Aorta (tissue), 5 donors: ENCODE measurements at regions not wholly inside any gene's neighbourhood (a gene's known extent, or its start where the extent isn't known, plus 50 kb on each side); places are given as distances from the start of the nearest gene placed in this dataset.

Source experiments
- ATAC-seq: fragments of 200-7000 bp; cut with Tn5 transposase; one replicate; pipeline ENCODE4 v1.9.1; 2022; ENCODE audit warnings: moderate library complexity; ENCODE audit not compliant: low FRiP score
- DNase-seq, 2 donors: peaks; one replicate each; pipeline ENCODE4 v3.0.0-alpha.2; 2020
- H3K27ac ChIP-seq, 2 donors: one replicate each; pipeline ENCODE4 v1.5.1; 2013; ENCODE audit warnings: low read length in 2 of 2, mild to moderate bottlenecking in 2 of 2, moderate library complexity in 2 of 2, control low read depth in 1 of 2, inconsistent platforms in 1 of 2, low read depth in 1 of 2
- H3K27me3 ChIP-seq, 2 donors: one replicate each; pipeline ENCODE4 v1.6.1; 2013; ENCODE audit warnings: control low read depth in 1 of 2, low read length in 1 of 2, mild to moderate bottlenecking in 1 of 2, moderate library complexity in 1 of 2; ENCODE audit not compliant: insufficient read depth in 2 of 2, control insufficient read depth in 1 of 2
- H3K36me3 ChIP-seq, 2 donors: one replicate each; pipeline ENCODE4 v1.6.1; 2013; ENCODE audit warnings: control low read depth in 1 of 2, low read length in 1 of 2, mild to moderate bottlenecking in 1 of 2; ENCODE audit not compliant: insufficient read depth in 2 of 2, control insufficient read depth in 1 of 2
- H3K4me1 ChIP-seq, 2 donors: one replicate each; pipeline ENCODE4 v1.6.1; 2013; ENCODE audit warnings: low read length in 2 of 2, control low read depth in 1 of 2, mild to moderate bottlenecking in 1 of 2, moderate library complexity in 1 of 2; ENCODE audit not compliant: insufficient read depth in 2 of 2, control insufficient read depth in 1 of 2
- H3K4me3 ChIP-seq, 2 donors: one replicate each; pipeline ENCODE4 v1.5.1; 2013; ENCODE audit warnings: low read length in 2 of 2, control low read depth in 1 of 2, mild to moderate bottlenecking in 1 of 2
- H3K9me3 ChIP-seq: one replicate; pipeline ENCODE4 v1.6.1; 2013; ENCODE audit warnings: mild to moderate bottlenecking, low read length; ENCODE audit not compliant: control insufficient read depth
- WGBS, 2 donors: extraction: QIAGEN DNeasy Blood & Tissue Kit; methylation state at CpG; one replicate each; pipeline ENCODE4 v1.1.7; 2013; 5-methylcytosine and 5-hydroxymethylcytosine counted together
- intact Hi-C, 2 donors: fragments of 100-400 bp; cut with DNase I; formaldehyde crosslinking; loops; one replicate each; pipeline versions ENCODE4 v1.14.2 to v1.15.0; 2022
- donor health status: healthy with polysubstance abuse.
- donor health status: Bipolar disorder and iron deficiency.
- donor health status: DM: no; HTN: no; CAD: no.
- donor health status: DM: no; HTN: no; CAD: no.
- donor health status: DM: yes; HTN: yes; CAD: no.

DNA sequence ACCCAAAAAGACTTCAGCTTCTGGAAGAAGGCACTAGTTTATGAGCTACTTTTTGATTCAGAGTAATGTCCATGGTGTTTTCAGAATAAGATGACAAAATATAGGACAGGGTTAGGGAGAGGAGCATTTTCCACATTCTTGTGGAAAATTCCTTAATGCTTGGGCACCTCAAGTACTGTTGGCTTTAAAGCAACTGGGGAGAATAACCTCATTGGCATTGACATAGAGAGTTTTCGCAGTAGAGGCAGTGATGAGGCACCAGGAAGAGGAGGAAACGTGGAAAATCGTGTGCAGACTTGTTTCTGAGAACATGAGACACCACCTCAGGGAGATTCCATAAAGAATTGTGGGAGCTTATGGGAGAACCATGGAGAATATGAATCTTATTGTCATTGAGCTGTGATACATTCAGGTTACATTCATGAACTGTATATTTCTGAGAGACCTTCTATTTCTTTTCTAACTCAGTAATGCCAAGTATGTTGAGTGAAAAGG, 929.0 kb upstream of the NRXN1 start:
- H3K27me3 ChIP-seq = no peaks in the 10 kb centered on the region
- 89 to 90% methylated on average over 3 of the region's 3 CpGs for WGBS, 2 donors
- H3K9me3 ChIP-seq = no peaks in the 10 kb centered on the region
- intact Hi-C loops = no loop called here
- DNase-seq (no peak), ATAC-seq (no peak)
- no peaks in the 10 kb centered on the region for H3K36me3 ChIP-seq
- no peaks in the 10 kb centered on the region for H3K4me1 ChIP-seq
- no peak overlapping the region for H3K4me3 ChIP-seq
- H3K27ac ChIP-seq = no peak overlapping the region

DNA sequence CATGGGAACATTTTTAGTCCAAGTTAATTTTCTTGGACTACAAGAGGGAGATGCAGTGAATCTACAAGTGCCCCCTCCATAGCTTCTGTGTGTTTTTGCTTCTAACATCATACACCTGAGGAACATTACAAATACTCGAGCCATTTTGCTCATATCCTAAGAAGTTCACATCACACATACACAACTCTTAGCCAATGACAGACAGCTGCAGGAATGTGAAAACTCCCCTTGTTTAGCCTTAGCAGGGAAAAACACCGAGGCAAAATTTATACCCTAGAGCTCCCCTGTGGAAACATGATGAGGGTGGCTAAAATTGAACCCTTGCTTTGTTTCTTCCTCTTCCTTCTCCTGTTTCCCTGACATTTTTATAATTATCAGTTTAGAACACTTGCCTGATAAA, 928.3 kb upstream of the NRXN1 start:
- Histone ChIP-seq H3K9me3 (no peaks in the 10 kb centered on the region), H3K36me3 (no peaks in the 10 kb centered on the region), H3K27ac (no peak overlapping the region), H3K27me3 (no peaks in the 10 kb centered on the region), H3K4me3 (no peak overlapping the region), H3K4me1 (no peaks in the 10 kb centered on the region)
- DNase-seq (no peak), ATAC-seq (no peak)
- WGBS, 2 donors = 73 to 74% methylated on average over 2 of the region's 2 CpGs
- intact Hi-C loops = no loop called here

DNA sequence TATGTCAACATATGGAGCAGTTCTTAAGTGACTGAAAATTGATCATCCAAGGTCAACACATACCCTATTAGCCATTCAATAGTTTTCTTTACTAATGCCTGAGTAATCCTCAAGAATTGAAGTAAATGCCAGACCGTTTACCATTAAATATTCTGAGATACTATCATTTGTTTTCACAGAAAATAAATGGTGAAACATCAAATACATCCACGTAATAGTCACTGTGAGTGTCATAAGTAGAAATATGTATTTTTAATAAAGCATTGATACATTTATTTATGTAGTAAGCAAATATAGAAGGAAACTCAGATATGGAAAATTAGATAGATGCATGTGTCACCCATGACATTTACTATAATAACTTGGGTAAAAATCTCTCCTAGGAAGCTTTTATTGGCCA, 927.8 kb upstream of the NRXN1 start:
- WGBS, 2 donors = 59 to 70% methylated on average over 2 of the region's 2 CpGs
- intact Hi-C loops = no loop called here
- no peak overlapping the region for H3K4me3 ChIP-seq
- no peak overlapping the region for H3K27ac ChIP-seq
- H3K36me3 ChIP-seq = no peaks in the 10 kb centered on the region
- no peaks in the 10 kb centered on the region for H3K9me3 ChIP-seq
- ATAC-seq (no peak), DNase-seq (no peak)
- H3K27me3 ChIP-seq = no peaks in the 10 kb centered on the region
- no peaks in the 10 kb centered on the region for H3K4me1 ChIP-seq

DNA sequence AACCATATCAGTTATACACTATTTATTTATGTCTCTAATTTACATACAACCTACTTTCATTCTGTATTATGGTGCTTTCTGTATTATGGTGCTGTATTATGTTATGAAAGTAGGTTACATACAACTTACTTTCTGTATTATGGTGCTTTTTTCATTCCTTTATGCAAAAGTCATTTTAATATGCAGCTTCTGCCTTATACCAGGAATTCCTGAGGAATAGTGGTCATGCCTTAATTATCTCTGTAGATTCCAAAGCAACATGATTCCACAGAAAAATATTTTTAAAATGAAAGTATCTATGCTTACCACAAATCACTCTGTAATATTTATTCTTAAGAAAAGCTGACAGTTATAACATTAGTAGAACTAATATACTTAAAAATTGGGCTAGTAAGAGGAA, 922.0 kb upstream of the NRXN1 start:
- no peak for DNase-seq
- intact Hi-C loops = no loop called here
- no peak for ATAC-seq
- H3K4me1 ChIP-seq = no peaks in the 10 kb centered on the region
- H3K27ac ChIP-seq = no peak overlapping the region
- H3K4me3 ChIP-seq = no peak overlapping the region
- H3K27me3 ChIP-seq = no peaks in the 10 kb centered on the region
- peaks cover 3% of the 10 kb centered on the region for H3K9me3 ChIP-seq
- H3K36me3 ChIP-seq = no peaks in the 10 kb centered on the region

DNA sequence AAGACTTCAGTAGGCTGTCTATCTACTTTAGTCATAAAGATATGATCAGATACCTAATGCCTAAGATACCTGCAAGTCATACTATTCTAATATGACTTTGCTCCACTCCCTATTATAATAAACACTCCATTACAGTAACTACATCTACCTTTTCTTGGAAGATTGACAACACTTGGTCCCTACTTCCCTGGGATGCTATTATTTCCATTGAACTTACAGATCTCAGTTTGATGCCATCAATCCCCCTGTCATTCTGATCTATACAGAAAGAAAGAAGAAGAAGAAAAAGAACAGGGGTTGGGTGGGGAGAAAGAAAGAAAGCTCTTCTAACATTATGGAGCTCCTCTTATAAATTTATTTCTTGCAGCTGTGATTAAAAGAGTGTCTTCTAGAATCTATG, 889.1 kb upstream of the NRXN1 start:
- intact Hi-C loops = no loop called here
- ATAC-seq = no peak

DNA sequence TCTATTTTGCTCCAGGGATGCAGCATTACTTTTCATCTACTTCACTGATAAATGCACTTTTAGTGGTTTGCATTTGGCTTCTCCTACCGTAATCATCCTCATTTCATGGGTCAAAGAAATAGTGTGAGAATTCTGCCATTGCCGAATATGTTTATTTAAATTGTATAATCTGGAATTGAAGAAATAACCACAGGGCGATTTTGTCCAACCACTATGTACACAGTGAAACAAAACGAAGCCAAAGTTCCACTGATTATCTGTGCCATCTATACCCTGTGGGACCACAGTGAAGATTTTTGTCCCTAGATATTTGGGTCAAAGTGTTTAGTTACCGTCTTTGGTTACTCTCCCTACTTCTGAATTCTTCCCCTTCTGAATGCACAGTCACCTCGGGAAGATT, 888.6 kb upstream of the NRXN1 start:
- Histone ChIP-seq H3K27me3 (no peaks in the 10 kb centered on the region), H3K4me3 (no peak overlapping the region), H3K27ac (no peak overlapping the region), H3K9me3 (no peaks in the 10 kb centered on the region), H3K4me1 (no peaks in the 10 kb centered on the region), H3K36me3 (no peaks in the 10 kb centered on the region)
- WGBS, 2 donors = 84 to 90% methylated on average over 6 of the region's 6 CpGs
- no peak for DNase-seq
- no peak for ATAC-seq
- intact Hi-C loops = no loop called here

More for the DNA sequence above, 889.1 kb upstream of the NRXN1 start:
- Histone ChIP-seq H3K27me3 (no peaks in the 10 kb centered on the region), H3K4me3 (no peak overlapping the region), H3K27ac (no peak overlapping the region), H3K36me3 (no peaks in the 10 kb centered on the region), H3K9me3 (no peaks in the 10 kb centered on the region), H3K4me1 (no peaks in the 10 kb centered on the region)
- DNase-seq = no peak

DNA sequence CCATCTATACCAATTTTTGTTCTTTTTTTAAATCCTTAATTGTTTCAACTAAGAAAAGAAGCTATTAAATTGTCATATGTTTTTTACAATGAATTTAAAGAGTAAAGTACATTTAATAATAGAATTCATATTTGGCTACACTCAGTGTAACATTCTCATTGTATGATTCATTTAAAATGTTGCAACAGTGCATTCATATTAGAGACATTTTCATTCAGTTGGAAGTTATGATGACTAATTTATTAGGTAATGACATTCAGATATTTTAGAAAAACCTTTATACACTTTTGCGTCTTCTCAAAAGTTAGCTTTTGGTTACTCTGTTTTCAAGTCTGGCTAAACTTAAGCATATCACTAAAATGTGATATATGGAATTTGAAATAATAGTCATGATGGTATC, 887.5 kb upstream of the NRXN1 start:
- Histone ChIP-seq H3K4me3 (no peak overlapping the region), H3K4me1 (no peaks in the 10 kb centered on the region), H3K27ac (no peak overlapping the region), H3K27me3 (no peaks in the 10 kb centered on the region), H3K9me3 (no peaks in the 10 kb centered on the region), H3K36me3 (no peaks in the 10 kb centered on the region)
- intact Hi-C loops = no loop called here
- DNase-seq (no peak), ATAC-seq (no peak)
- 12 to 16% methylated on average over 1 of the region's 1 CpG for WGBS, 2 donors

DNA sequence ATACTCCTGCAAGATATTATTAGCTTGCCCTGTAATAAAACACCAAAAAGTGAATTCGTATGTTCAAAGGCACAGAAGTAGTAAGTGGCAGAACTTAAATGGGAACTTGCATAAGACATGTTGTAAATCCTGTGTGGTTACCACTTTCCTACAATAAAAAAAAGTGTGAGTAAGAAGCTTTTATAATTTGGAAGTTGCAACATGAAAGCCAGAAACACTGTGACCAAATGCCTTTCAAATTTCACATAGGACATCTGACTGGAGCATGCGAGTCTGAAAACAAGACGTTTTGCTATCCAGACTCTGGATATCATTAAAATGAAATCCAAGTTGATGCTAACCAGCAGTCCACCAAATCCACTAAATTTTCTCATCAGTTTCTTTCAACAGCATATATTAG, 886.2 kb upstream of the NRXN1 start:
- intact Hi-C loops = no loop called here
- no peaks in the 10 kb centered on the region for H3K4me1 ChIP-seq
- H3K27me3 ChIP-seq = no peaks in the 10 kb centered on the region
- no peak for DNase-seq
- WGBS, 2 donors = 34 to 35% methylated on average over 3 of the region's 3 CpGs
- H3K4me3 ChIP-seq = no peak overlapping the region
- H3K27ac ChIP-seq = no peak overlapping the region
- no peaks in the 10 kb centered on the region for H3K36me3 ChIP-seq
- no peaks in the 10 kb centered on the region for H3K9me3 ChIP-seq
- no peak for ATAC-seq

DNA sequence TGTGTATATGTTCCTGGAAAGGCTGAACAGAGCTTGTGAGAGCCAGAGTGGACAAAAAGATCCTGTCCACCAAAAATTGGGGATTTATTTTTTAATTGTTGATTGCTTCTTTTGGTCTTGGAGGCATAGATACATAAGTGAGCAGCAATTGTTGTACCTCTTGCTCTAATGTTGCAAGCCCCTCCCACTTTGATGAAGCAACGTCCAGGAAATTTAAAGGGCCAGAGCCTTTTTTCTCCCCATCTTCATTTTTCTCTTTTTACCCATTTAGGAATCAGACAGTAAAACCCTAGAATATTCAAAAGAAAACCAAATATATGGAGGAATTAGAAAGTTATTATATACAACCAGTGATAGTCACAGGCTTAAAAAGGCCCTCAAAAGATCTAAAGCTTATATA, 871.8 kb upstream of the NRXN1 start:
- no peaks in the 10 kb centered on the region for H3K36me3 ChIP-seq
- intact Hi-C loops = no loop called here
- H3K4me1 ChIP-seq = no peaks in the 10 kb centered on the region
- DNase-seq = no peak
- H3K9me3 ChIP-seq = no peaks in the 10 kb centered on the region
- no peak overlapping the region for H3K27ac ChIP-seq
- H3K4me3 ChIP-seq = no peak overlapping the region
- WGBS, 2 donors = 33 to 34% methylated on average over 1 of the region's 1 CpG
- H3K27me3 ChIP-seq = no peaks in the 10 kb centered on the region
- no peak for ATAC-seq
